HG03066 (cell line): ENCODE measurements at regions not wholly inside any gene's neighbourhood (a gene's known extent, or its start where the extent isn't known, plus 50 kb on each side); places are given as distances from the start of the nearest gene placed in this dataset.
"Not testable (repeated sequence)": the region's sequence is repeated elsewhere in the genome, so short reads cannot be mapped to it uniquely, and the experiment has no call there.

ENCODE experiments used
- ATAC-seq: cut with Tn5 transposase; IDR thresholded peaks from one replicate; pipeline ENCODE4 v1.9.1; 2021; ENCODE audit warnings: low read depth; ENCODE audit not compliant: unreplicated experiment

GRCh38 chr3:178086144-178086825 lies 450.0 kb upstream of the KCNMB2 start:
- no peak for ATAC-seq

- no peak for ATAC-seq
Observed at GRCh38 chr3:178087376-178087775, 448.9 kb upstream of the KCNMB2 start.

GRCh38 chr3:178088963-178089362 lies 447.3 kb upstream of the KCNMB2 start:
- no peak for ATAC-seq

GRCh38 chr3:178090899-178091298 lies 445.3 kb upstream of the KCNMB2 start:
- no peak for ATAC-seq

- no peak for ATAC-seq
Observed at GRCh38 chr3:178095522-178095921, 440.7 kb upstream of the KCNMB2 start.

GRCh38 chr3:178096955-178097354 lies 439.3 kb upstream of the KCNMB2 start:
- ATAC-seq, result no peak

- ATAC-seq, result no peak
Observed at GRCh38 chr3:178097576-178097975, 438.7 kb upstream of the KCNMB2 start.

- ATAC-seq, result no peak
Observed at GRCh38 chr3:178099274-178099673, 437.0 kb upstream of the KCNMB2 start.

- ATAC-seq, result no peak
Observed at GRCh38 chr3:178099862-178100261, 436.4 kb upstream of the KCNMB2 start.

- ATAC-seq, result no peak
Observed at GRCh38 chr3:178100908-178101307, 435.3 kb upstream of the KCNMB2 start.

GRCh38 chr3:178103140-178103539 lies 433.1 kb upstream of the KCNMB2 start:
- no peak for ATAC-seq

GRCh38 chr3:178107804-178108203 lies 428.4 kb upstream of the KCNMB2 start:
- ATAC-seq, result no peak

GRCh38 chr3:178109691-178110090 lies 426.5 kb upstream of the KCNMB2 start:
- no peak for ATAC-seq

- ATAC-seq, result no peak
Observed at GRCh38 chr3:178112134-178112533, 424.1 kb upstream of the KCNMB2 start.

GRCh38 chr3:178112552-178112951 lies 423.7 kb upstream of the KCNMB2 start:
- not testable (repeated sequence) for ATAC-seq

GRCh38 chr3:178117641-178118040 lies 418.6 kb upstream of the KCNMB2 start:
- ATAC-seq, result no peak

GRCh38 chr3:178119608-178120295 lies 416.5 kb upstream of the KCNMB2 start:
- ATAC-seq, result not testable (repeated sequence)

GRCh38 chr3:178120367-178120766 lies 415.9 kb upstream of the KCNMB2 start:
- no peak for ATAC-seq

GRCh38 chr3:178126686-178127085 lies 409.6 kb upstream of the KCNMB2 start:
- no peak for ATAC-seq

- no peak for ATAC-seq
Observed at GRCh38 chr3:178127221-178127620, 409.0 kb upstream of the KCNMB2 start.

GRCh38 chr3:178129109-178129508 lies 407.1 kb upstream of the KCNMB2 start:
- ATAC-seq, result no peak

- ATAC-seq, result no peak
Observed at GRCh38 chr3:178131801-178132200, 404.4 kb upstream of the KCNMB2 start.
